Neural progenitor cell (in vitro differentiated cells): ENCODE measurements at regions not wholly inside any gene's neighbourhood (a gene's known extent, or its start where the extent isn't known, plus 50 kb on each side); places are given as distances from the start of the nearest gene placed in this dataset.

ENCODE experiments used
- EZH2 ChIP-seq: fragments of 200-600 bp; sonication (generic); IDR thresholded peaks from 2 replicates; pipeline ENCODE4 v1.6.1; 2017; ENCODE audit warnings: antibody characterized with exemption, mild to moderate bottlenecking, moderate library complexity
- EZH2phosphoT487 ChIP-seq: fragments of 200-600 bp; sonication (generic); IDR thresholded peaks from 2 replicates; pipeline ENCODE4 v1.6.1; 2017; ENCODE audit warnings: antibody characterized with exemption
- TF ChIP-seq, protein P1 (sequence below): fragments of 200-600 bp; sonication (generic); IDR thresholded peaks from 2 replicates; pipeline ENCODE4 v1.5.1; 2017; ENCODE audit warnings: antibody characterized with exemption, mild to moderate bottlenecking

DNA sequence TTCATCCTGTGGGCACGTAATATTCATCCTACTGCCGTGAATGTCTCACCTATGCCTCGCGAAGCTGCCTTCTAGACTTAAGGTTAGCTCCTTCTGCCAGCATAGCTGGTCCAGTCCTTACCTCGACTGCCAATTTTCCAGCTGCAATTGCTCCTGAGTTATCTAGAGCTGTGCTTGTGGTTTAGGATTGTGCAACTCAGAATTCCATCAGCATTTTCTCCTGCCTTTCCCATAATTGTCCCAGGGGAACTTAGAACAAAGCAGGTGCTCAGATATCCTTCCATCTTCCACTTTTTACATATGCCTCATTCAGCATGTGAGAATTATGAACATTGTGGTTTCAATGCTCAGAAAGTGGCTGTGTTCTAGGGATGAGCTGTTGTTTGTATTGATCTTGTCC is 131.4 kb upstream of the ADGRL3 start:
- no peak for TF ChIP-seq EZH2
- TF ChIP-seq, protein P1, sequence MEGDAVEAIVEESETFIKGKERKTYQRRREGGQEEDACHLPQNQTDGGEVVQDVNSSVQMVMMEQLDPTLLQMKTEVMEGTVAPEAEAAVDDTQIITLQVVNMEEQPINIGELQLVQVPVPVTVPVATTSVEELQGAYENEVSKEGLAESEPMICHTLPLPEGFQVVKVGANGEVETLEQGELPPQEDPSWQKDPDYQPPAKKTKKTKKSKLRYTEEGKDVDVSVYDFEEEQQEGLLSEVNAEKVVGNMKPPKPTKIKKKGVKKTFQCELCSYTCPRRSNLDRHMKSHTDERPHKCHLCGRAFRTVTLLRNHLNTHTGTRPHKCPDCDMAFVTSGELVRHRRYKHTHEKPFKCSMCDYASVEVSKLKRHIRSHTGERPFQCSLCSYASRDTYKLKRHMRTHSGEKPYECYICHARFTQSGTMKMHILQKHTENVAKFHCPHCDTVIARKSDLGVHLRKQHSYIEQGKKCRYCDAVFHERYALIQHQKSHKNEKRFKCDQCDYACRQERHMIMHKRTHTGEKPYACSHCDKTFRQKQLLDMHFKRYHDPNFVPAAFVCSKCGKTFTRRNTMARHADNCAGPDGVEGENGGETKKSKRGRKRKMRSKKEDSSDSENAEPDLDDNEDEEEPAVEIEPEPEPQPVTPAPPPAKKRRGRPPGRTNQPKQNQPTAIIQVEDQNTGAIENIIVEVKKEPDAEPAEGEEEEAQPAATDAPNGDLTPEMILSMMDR: no peak
- no peak for TF ChIP-seq EZH2phosphoT487
